ENCODE measurements at regions not wholly inside any gene's neighbourhood (a gene's known extent, or its start where the extent isn't known, plus 50 kb on each side); places are given as distances from the start of the nearest gene placed in this dataset.

DNA sequence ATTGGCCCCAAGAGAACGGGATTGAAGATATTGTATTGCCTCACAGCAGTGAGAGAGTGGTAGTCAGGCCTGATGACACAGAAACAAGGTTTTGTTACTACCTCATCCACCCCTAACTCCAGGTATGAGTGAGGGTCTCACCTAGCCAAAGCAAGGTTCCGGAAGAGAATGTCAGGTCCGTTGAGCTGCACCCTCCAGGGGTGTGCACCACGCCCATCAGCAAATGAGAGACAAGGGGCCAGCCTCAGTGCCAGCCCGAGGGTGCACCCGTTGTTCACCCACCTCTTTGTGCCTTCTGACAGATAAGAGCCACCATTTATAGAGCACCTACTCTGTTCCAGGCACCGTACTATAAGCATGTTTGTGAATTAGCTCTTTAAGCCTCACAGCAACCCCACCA, 121.9 kb upstream of the IPO9 start (continued):
- TF ChIP-seq, protein P1, sequence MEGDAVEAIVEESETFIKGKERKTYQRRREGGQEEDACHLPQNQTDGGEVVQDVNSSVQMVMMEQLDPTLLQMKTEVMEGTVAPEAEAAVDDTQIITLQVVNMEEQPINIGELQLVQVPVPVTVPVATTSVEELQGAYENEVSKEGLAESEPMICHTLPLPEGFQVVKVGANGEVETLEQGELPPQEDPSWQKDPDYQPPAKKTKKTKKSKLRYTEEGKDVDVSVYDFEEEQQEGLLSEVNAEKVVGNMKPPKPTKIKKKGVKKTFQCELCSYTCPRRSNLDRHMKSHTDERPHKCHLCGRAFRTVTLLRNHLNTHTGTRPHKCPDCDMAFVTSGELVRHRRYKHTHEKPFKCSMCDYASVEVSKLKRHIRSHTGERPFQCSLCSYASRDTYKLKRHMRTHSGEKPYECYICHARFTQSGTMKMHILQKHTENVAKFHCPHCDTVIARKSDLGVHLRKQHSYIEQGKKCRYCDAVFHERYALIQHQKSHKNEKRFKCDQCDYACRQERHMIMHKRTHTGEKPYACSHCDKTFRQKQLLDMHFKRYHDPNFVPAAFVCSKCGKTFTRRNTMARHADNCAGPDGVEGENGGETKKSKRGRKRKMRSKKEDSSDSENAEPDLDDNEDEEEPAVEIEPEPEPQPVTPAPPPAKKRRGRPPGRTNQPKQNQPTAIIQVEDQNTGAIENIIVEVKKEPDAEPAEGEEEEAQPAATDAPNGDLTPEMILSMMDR (conservative IDR thresholded peaks at IDR 0.05; ENCODE audit: low read depth in 2 of 2) = no peak
- TF ChIP-seq STAT1 (IDR thresholded peaks at IDR 0.05; ENCODE audit: unreplicated experiment) = no peak

DNA sequence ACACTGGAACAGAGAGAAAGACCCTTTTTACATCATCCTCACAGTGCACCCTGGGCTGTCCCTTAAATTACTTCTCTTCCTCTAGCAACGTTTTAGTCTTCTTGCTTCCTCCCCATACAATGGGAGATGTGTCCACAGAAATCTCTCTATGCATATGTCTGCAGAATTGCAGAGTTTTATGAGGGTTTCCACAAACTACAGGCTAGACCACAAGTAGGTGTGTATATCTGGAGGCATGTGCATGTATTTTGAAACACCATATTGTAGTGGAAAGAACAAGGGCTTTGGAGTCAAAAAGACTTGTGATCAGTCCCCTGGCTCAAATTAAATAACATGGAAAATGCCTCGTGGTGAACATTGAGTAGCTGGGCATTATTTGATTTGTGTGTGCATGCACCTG, 121.3 kb upstream of the IPO9 start:
- H2AFZ ChIP-seq = no peak overlapping the region
- peaks cover 6% of the 10 kb centered on the region for H3K27me3 Mint-ChIP-seq (ENCODE audit: insufficient read depth, low read depth, poor library complexity)
- ATAC-seq (no peak), DNase-seq (ENCODE audit: low spot score) (no peak)
- H3F3A ChIP-seq (replicated peaks; ENCODE audit: low read depth) = no peaks in the 10 kb centered on the region; the same call in 1 of the 2 replicates
- H3K4me1 ChIP-seq (ENCODE audit: insufficient read depth) = peaks cover 3% of the 10 kb centered on the region
- no peaks in the 10 kb centered on the region for H3K9me3 Mint-ChIP-seq
- H3K4me2 ChIP-seq = no peak overlapping the region
- no peaks in the 10 kb centered on the region for H3K36me3 ChIP-seq (ENCODE audit: insufficient read depth)
- no peaks in the 10 kb centered on the region for H3K9me2 ChIP-seq (ENCODE audit: insufficient read depth)
- H3K36me3 Mint-ChIP-seq (ENCODE audit: low read depth) = no peaks in the 10 kb centered on the region; the same call in 2 of the 3 replicates
- H3K4me3 ChIP-seq = no peak overlapping the region
- no peak overlapping the region for H3K27ac Mint-ChIP-seq
- H3K4me3 Mint-ChIP-seq = no peak overlapping the region
- no peaks in the 10 kb centered on the region for H3K27me3 ChIP-seq (ENCODE audit: insufficient read depth)
- H3K79me2 ChIP-seq (replicated peaks; ENCODE audit: insufficient read depth) = no peaks in the 10 kb centered on the region
- H4K20me1 ChIP-seq (replicated peaks; ENCODE audit: insufficient read depth) = 0 out of 2 replicates have a peak, but pooled peaks cover 4% of the 10 kb centered on the region
- H3K4me1 Mint-ChIP-seq = peaks cover 37% of the 10 kb centered on the region; the same call in 2 of the 3 replicates
- H3K27ac ChIP-seq (ENCODE audit: low read depth) = no peak overlapping the region
- TF ChIP-seq, protein P2, sequence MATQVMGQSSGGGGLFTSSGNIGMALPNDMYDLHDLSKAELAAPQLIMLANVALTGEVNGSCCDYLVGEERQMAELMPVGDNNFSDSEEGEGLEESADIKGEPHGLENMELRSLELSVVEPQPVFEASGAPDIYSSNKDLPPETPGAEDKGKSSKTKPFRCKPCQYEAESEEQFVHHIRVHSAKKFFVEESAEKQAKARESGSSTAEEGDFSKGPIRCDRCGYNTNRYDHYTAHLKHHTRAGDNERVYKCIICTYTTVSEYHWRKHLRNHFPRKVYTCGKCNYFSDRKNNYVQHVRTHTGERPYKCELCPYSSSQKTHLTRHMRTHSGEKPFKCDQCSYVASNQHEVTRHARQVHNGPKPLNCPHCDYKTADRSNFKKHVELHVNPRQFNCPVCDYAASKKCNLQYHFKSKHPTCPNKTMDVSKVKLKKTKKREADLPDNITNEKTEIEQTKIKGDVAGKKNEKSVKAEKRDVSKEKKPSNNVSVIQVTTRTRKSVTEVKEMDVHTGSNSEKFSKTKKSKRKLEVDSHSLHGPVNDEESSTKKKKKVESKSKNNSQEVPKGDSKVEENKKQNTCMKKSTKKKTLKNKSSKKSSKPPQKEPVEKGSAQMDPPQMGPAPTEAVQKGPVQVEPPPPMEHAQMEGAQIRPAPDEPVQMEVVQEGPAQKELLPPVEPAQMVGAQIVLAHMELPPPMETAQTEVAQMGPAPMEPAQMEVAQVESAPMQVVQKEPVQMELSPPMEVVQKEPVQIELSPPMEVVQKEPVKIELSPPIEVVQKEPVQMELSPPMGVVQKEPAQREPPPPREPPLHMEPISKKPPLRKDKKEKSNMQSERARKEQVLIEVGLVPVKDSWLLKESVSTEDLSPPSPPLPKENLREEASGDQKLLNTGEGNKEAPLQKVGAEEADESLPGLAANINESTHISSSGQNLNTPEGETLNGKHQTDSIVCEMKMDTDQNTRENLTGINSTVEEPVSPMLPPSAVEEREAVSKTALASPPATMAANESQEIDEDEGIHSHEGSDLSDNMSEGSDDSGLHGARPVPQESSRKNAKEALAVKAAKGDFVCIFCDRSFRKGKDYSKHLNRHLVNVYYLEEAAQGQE (IDR thresholded peaks at IDR 0.05; ENCODE audit: unreplicated experiment) = no peak
- no peak for TF ChIP-seq STAT1 (IDR thresholded peaks at IDR 0.05; ENCODE audit: unreplicated experiment)
- TF ChIP-seq, protein P1 (conservative IDR thresholded peaks at IDR 0.05; ENCODE audit: low read depth in 2 of 2) = no peak
- TF ChIP-seq, protein P3, sequence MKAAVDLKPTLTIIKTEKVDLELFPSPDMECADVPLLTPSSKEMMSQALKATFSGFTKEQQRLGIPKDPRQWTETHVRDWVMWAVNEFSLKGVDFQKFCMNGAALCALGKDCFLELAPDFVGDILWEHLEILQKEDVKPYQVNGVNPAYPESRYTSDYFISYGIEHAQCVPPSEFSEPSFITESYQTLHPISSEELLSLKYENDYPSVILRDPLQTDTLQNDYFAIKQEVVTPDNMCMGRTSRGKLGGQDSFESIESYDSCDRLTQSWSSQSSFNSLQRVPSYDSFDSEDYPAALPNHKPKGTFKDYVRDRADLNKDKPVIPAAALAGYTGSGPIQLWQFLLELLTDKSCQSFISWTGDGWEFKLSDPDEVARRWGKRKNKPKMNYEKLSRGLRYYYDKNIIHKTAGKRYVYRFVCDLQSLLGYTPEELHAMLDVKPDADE (IDR thresholded peaks at IDR 0.05) = no peak
- TF ChIP-seq NANOG (IDR thresholded peaks at IDR 0.05; ENCODE audit: borderline replicate concordance) = no peak
- TF ChIP-seq EZH2phosphoT487 (IDR thresholded peaks at IDR 0.05; ENCODE audit: unreplicated experiment) = no peak
- TF ChIP-seq ZNF114 (CRISPR knock-in tag; IDR thresholded peaks at IDR 0.05) = no peak
- TF ChIP-seq EZH2 (IDR thresholded peaks at IDR 0.05; ENCODE audit: low read depth, unreplicated experiment) = no peak
- TF ChIP-seq POLR2AphosphoS5 (IDR thresholded peaks at IDR 0.05; ENCODE audit: low read depth) = no peak
- TF ChIP-seq, protein P4, sequence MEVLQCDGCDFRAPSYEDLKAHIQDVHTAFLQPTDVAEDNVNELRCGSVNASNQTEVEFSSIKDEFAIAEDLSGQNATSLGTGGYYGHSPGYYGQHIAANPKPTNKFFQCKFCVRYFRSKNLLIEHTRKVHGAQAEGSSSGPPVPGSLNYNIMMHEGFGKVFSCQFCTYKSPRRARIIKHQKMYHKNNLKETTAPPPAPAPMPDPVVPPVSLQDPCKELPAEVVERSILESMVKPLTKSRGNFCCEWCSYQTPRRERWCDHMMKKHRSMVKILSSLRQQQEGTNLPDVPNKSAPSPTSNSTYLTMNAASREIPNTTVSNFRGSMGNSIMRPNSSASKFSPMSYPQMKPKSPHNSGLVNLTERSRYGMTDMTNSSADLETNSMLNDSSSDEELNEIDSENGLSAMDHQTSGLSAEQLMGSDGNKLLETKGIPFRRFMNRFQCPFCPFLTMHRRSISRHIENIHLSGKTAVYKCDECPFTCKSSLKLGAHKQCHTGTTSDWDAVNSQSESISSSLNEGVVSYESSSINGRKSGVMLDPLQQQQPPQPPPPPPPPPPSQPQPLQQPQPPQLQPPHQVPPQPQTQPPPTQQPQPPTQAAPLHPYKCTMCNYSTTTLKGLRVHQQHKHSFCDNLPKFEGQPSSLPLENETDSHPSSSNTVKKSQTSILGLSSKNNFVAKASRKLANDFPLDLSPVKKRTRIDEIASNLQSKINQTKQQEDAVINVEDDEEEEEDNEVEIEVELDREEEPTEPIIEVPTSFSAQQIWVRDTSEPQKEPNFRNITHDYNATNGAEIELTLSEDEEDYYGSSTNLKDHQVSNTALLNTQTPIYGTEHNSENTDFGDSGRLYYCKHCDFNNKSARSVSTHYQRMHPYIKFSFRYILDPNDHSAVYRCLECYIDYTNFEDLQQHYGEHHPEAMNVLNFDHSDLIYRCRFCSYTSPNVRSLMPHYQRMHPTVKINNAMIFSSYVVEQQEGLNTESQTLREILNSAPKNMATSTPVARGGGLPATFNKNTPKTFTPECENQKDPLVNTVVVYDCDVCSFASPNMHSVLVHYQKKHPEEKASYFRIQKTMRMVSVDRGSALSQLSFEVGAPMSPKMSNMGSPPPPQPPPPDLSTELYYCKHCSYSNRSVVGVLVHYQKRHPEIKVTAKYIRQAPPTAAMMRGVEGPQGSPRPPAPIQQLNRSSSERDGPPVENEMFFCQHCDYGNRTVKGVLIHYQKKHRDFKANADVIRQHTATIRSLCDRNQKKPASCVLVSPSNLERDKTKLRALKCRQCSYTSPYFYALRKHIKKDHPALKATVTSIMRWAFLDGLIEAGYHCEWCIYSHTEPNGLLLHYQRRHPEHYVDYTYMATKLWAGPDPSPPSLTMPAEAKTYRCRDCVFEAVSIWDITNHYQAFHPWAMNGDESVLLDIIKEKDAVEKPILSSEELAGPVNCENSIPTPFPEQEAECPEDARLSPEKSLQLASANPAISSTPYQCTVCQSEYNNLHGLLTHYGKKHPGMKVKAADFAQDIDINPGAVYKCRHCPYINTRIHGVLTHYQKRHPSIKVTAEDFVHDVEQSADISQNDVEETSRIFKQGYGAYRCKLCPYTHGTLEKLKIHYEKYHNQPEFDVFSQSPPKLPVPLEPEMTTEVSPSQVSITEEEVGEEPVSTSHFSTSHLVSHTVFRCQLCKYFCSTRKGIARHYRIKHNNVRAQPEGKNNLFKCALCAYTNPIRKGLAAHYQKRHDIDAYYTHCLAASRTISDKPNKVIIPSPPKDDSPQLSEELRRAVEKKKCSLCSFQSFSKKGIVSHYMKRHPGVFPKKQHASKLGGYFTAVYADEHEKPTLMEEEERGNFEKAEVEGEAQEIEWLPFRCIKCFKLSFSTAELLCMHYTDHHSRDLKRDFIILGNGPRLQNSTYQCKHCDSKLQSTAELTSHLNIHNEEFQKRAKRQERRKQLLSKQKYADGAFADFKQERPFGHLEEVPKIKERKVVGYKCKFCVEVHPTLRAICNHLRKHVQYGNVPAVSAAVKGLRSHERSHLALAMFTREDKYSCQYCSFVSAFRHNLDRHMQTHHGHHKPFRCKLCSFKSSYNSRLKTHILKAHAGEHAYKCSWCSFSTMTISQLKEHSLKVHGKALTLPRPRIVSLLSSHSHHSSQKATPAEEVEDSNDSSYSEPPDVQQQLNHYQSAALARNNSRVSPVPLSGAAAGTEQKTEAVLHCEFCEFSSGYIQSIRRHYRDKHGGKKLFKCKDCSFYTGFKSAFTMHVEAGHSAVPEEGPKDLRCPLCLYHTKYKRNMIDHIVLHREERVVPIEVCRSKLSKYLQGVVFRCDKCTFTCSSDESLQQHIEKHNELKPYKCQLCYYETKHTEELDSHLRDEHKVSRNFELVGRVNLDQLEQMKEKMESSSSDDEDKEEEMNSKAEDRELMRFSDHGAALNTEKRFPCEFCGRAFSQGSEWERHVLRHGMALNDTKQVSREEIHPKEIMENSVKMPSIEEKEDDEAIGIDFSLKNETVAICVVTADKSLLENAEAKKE (CRISPR knock-in tag; IDR thresholded peaks at IDR 0.05) = no peak
